Mesenchymal stem cell (in vitro differentiated cells and primary cell): ENCODE measurements at regions not wholly inside any gene's neighbourhood (a gene's known extent, or its start where the extent isn't known, plus 50 kb on each side); places are given as distances from the start of the nearest gene placed in this dataset.

Experiments
- DNase-seq: peaks from one replicate; pipeline ENCODE4 v3.0.0-alpha.2; 2013
- H2AFZ ChIP-seq: one replicate; pipeline ENCODE4 v1.6.1; 2013; ENCODE audit warnings: low read depth, mild to moderate bottlenecking, control low read depth, inconsistent platforms, low read length, moderate library complexity
- H2AK5ac ChIP-seq: 2 replicates; pipeline ENCODE4 v1.6.1; 2013; ENCODE audit warnings: low read length, moderate library complexity, mild to moderate bottlenecking, inconsistent platforms; ENCODE audit not compliant: severe bottlenecking
- H2BK120ac ChIP-seq: one replicate; pipeline ENCODE4 v1.6.1; 2013; ENCODE audit warnings: low read depth, mild to moderate bottlenecking, inconsistent platforms, low read length, moderate library complexity
- H2BK12ac ChIP-seq, 2 experiments: one replicate each; pipeline ENCODE4 v1.6.1; 2013; ENCODE audit warnings: inconsistent platforms in 2 of 2, low read length in 2 of 2, mild to moderate bottlenecking in 2 of 2, moderate library complexity in 2 of 2, control low read depth in 1 of 2
- H2BK15ac ChIP-seq: one replicate; pipeline ENCODE4 v1.6.1; 2013; ENCODE audit warnings: mild to moderate bottlenecking, low read depth, inconsistent platforms; ENCODE audit not compliant: poor library complexity, severe bottlenecking
- H2BK5ac ChIP-seq: 2 replicates; pipeline ENCODE4 v1.6.1; 2013; ENCODE audit warnings: low read depth, mild to moderate bottlenecking, low read length, control low read depth, inconsistent platforms; ENCODE audit not compliant: poor library complexity, severe bottlenecking
- H3K14ac ChIP-seq, 2 experiments: one replicate each; pipeline ENCODE4 v1.6.1; 2013; ENCODE audit warnings: inconsistent platforms in 2 of 2, low read length in 2 of 2, control low read depth in 1 of 2, mild to moderate bottlenecking in 1 of 2, moderate library complexity in 1 of 2
- H3K18ac ChIP-seq, 2 experiments: one replicate each; pipeline ENCODE4 v1.6.1; 2013; ENCODE audit warnings: inconsistent platforms in 2 of 2, low read length in 2 of 2, control low read depth in 1 of 2, low read depth in 1 of 2, mild to moderate bottlenecking in 1 of 2
- H3K23ac ChIP-seq, 2 experiments: one replicate each; pipeline ENCODE4 v1.6.1; 2013; ENCODE audit warnings: inconsistent platforms in 2 of 2, low read length in 2 of 2, mild to moderate bottlenecking in 2 of 2, moderate library complexity in 2 of 2, control low read depth in 1 of 2
- H3K27ac ChIP-seq: 2 replicates; pipeline ENCODE4 v1.5.1; 2013; ENCODE audit warnings: mild to moderate bottlenecking, moderate library complexity, low read length, control low read depth, inconsistent platforms; ENCODE audit not compliant: poor library complexity, severe bottlenecking
- H3K27me3 ChIP-seq, 2 experiments: 2 replicates each; pipeline versions ENCODE4 v1.6.1 to v1.7.0; 2013; ENCODE audit warnings: low read length in 2 of 2, mild to moderate bottlenecking in 2 of 2, moderate library complexity in 2 of 2, control low read depth in 1 of 2, inconsistent platforms in 1 of 2; ENCODE audit not compliant: control insufficient read depth in 1 of 2, insufficient read depth in 1 of 2
- H3K36me3 ChIP-seq, 2 experiments: 2 replicates each; pipeline versions ENCODE4 v1.6.1 to v1.7.0; 2013; ENCODE audit warnings: low read length in 2 of 2, control low read depth in 1 of 2, inconsistent platforms in 1 of 2, low read depth in 1 of 2, mild to moderate bottlenecking in 1 of 2; ENCODE audit not compliant: insufficient read depth in 2 of 2, control insufficient read depth in 1 of 2
- H3K4ac ChIP-seq, 2 experiments: one replicate each; pipeline ENCODE4 v1.6.1; 2013; ENCODE audit warnings: inconsistent platforms in 2 of 2, low read length in 2 of 2, mild to moderate bottlenecking in 2 of 2, moderate library complexity in 2 of 2, control low read depth in 1 of 2, low read depth in 1 of 2
- H3K4me1 ChIP-seq: 2 replicates; pipeline ENCODE4 v1.6.1; 2013; ENCODE audit warnings: low read depth, low read length, control low read depth; ENCODE audit not compliant: control insufficient read depth, insufficient read depth
- H3K4me2 ChIP-seq: 2 replicates; pipeline ENCODE4 v1.6.1; 2013; ENCODE audit warnings: low read length, mild to moderate bottlenecking, inconsistent platforms; ENCODE audit not compliant: poor library complexity, severe bottlenecking
- H3K4me3 ChIP-seq, 2 experiments: 2 replicates each; pipeline versions ENCODE4 v1.5.1 to v1.7.0; 2013; ENCODE audit warnings: low read length in 2 of 2, mild to moderate bottlenecking in 2 of 2, control low read depth in 1 of 2, low read depth in 1 of 2; ENCODE audit not compliant: insufficient read depth in 1 of 2
- H3K79me1 ChIP-seq: replicated peaks from 2 replicates; pipeline ENCODE4 v1.6.1; 2013; ENCODE audit warnings: mild to moderate bottlenecking, control low read depth, low read length, inconsistent platforms; ENCODE audit not compliant: poor library complexity, severe bottlenecking
- H3K9ac ChIP-seq: 2 replicates; pipeline ENCODE4 v1.7.0; 2013; ENCODE audit warnings: mild to moderate bottlenecking, low read length, moderate library complexity
- H3K9me3 ChIP-seq: 2 replicates; pipeline ENCODE4 v1.7.0; 2013; ENCODE audit warnings: mild to moderate bottlenecking, low read length; ENCODE audit not compliant: control insufficient read depth
- H4K8ac ChIP-seq: one replicate; pipeline ENCODE4 v1.6.1; 2013; ENCODE audit warnings: inconsistent platforms, mild to moderate bottlenecking, low read length, moderate library complexity
- H4K91ac ChIP-seq: one replicate; pipeline ENCODE4 v1.6.1; 2013; ENCODE audit warnings: mild to moderate bottlenecking, low read length, inconsistent platforms
- WGBS: methylation state at CpG from one replicate; pipeline ENCODE4 v1.1.7; 2013; ENCODE audit warnings: mixed read lengths; 5-methylcytosine and 5-hydroxymethylcytosine counted together

- H3K9ac ChIP-seq, result no peak overlapping the region
- no peaks in the 10 kb centered on the region for H3K27me3 ChIP-seq
- no peak overlapping the region for H3K23ac ChIP-seq
- no peak overlapping the region for H3K18ac ChIP-seq
- H2BK5ac ChIP-seq, result no peak overlapping the region
- no peak overlapping the region for H3K27ac ChIP-seq
- no peak overlapping the region for H3K14ac ChIP-seq
- H4K91ac ChIP-seq, result no peak overlapping the region
- no peak overlapping the region for H4K8ac ChIP-seq
- no peak overlapping the region for H2AK5ac ChIP-seq
- H3K4me1 ChIP-seq, result no peaks in the 10 kb centered on the region
- no peak overlapping the region for H3K4ac ChIP-seq
- no peak overlapping the region for H2BK15ac ChIP-seq
- H2BK12ac ChIP-seq, result no peak overlapping the region
- no peaks in the 10 kb centered on the region for H3K36me3 ChIP-seq
- H2AFZ ChIP-seq, result no peak overlapping the region
- no peak overlapping the region for H3K4me2 ChIP-seq
- peaks cover 9% of the 10 kb centered on the region for H3K9me3 ChIP-seq
- H3K4me3 ChIP-seq, result no peak overlapping the region
- DNase-seq, result peak; percentile 84
- H2BK120ac ChIP-seq, result no peak overlapping the region
- no peaks in the 10 kb centered on the region for H3K79me1 ChIP-seq
- WGBS, result 75% methylated on average over 1 of the region's 2 CpGs
Measured at GRCh38 chr13:47639738-47640447, 361.2 kb downstream of the SUCLA2 start.

- no peak overlapping the region for H3K14ac ChIP-seq
Measured at GRCh38 chr13:47638627-47639026, 362.4 kb downstream of the SUCLA2 start.

DNA sequence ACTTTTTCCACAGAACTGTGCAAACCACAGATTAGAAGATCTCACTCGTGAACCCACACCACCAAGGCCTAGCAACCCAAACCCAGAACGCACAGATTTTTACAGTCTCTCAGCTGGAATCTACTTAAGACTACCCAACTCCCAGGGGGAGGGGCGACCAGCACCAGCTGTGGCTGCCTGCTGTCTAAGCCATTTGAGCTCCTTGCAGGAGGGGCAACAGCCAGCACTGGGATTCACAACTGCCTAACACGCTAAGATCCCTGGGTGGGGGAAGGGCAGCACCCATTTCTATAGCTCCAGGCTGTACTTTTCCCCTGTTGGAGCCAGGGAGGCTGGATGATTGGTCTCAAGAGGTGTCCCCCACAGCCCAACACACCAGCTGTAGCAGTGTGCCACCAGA, 368.8 kb downstream of the SUCLA2 start:
- Histone ChIP-seq H2BK15ac (peak overlapping the region; percentile 26), H3K27ac (no peak overlapping the region), H2AK5ac (no peak overlapping the region), H2BK120ac (peak overlapping the region; percentile 42), H3K27me3 (no peaks in the 10 kb centered on the region), H3K4me1 (peaks cover 2% of the 10 kb centered on the region), H3K4me3 (no peak overlapping the region), H3K9ac (no peak overlapping the region), H3K18ac (peak overlapping the region; percentile 19 to 42), H3K4me2 (no peak overlapping the region), H2BK12ac (peak overlapping the region; percentile 59 to 73), H4K91ac (peak overlapping the region; percentile 43), H3K4ac (no peak overlapping the region), H3K14ac (no peak overlapping the region), H2AFZ (no peak overlapping the region), H2BK5ac (no peak overlapping the region), H3K9me3 (peaks cover 26% of the 10 kb centered on the region), H4K8ac (peak overlapping the region; percentile 82), H3K36me3 (no peaks in the 10 kb centered on the region), H3K79me1 (no peaks in the 10 kb centered on the region), H3K23ac (no peak overlapping the region)
- 75% methylated on average over 4 of the region's 4 CpGs for WGBS
- no peak for DNase-seq

More at GRCh38 chr13:47638627-47639026, 362.4 kb downstream of the SUCLA2 start:
- H4K8ac ChIP-seq, result no peak overlapping the region
- no peak overlapping the region for H3K9ac ChIP-seq
- no peak overlapping the region for H3K4me2 ChIP-seq
- no peak overlapping the region for H3K27ac ChIP-seq
- H3K27me3 ChIP-seq, result no peaks in the 10 kb centered on the region
- H3K36me3 ChIP-seq, result no peaks in the 10 kb centered on the region
- H2BK5ac ChIP-seq, result no peak overlapping the region
- peaks cover 20% of the 10 kb centered on the region for H3K9me3 ChIP-seq
- DNase-seq, result no peak
- H2BK120ac ChIP-seq, result no peak overlapping the region
- H3K18ac ChIP-seq, result no peak overlapping the region
- H2BK15ac ChIP-seq, result no peak overlapping the region
- no peak overlapping the region for H3K4ac ChIP-seq
- no peaks in the 10 kb centered on the region for H3K79me1 ChIP-seq
- no peaks in the 10 kb centered on the region for H3K4me1 ChIP-seq
- H2AK5ac ChIP-seq, result no peak overlapping the region
- no peak overlapping the region for H3K4me3 ChIP-seq
- H2BK12ac ChIP-seq, result no peak overlapping the region
- H3K23ac ChIP-seq, result no peak overlapping the region
- H2AFZ ChIP-seq, result no peak overlapping the region
- WGBS, result 89% methylated on average over 1 of the region's 1 CpG
- no peak overlapping the region for H4K91ac ChIP-seq

GRCh38 chr13:47628666-47629065, 372.4 kb downstream of the SUCLA2 start:
- no peak overlapping the region for H3K18ac ChIP-seq
- WGBS, result 79% methylated on average over 2 of the region's 2 CpGs

More at GRCh38 chr13:47628666-47629065, 372.4 kb downstream of the SUCLA2 start:
- Histone ChIP-seq H3K4me1 (peaks cover 2% of the 10 kb centered on the region), H2BK5ac (no peak overlapping the region), H3K4me2 (no peak overlapping the region), H3K9me3 (peaks cover 6% of the 10 kb centered on the region), H3K9ac (no peak overlapping the region), H3K23ac (no peak overlapping the region), H3K4me3 (no peak overlapping the region), H2BK12ac (no peak overlapping the region), H2AFZ (no peak overlapping the region), H4K91ac (no peak overlapping the region), H2AK5ac (no peak overlapping the region), H4K8ac (no peak overlapping the region), H3K14ac (no peak overlapping the region), H3K27me3 (peaks cover 0 to 5% of the 10 kb centered on the region in 2 experiments), H3K4ac (no peak overlapping the region), H3K79me1 (no peaks in the 10 kb centered on the region), H3K27ac (no peak overlapping the region), H2BK120ac (no peak overlapping the region), H2BK15ac (no peak overlapping the region), H3K36me3 (no peaks in the 10 kb centered on the region)
- no peak for DNase-seq
